Fibroblast of gingiva (primary cell): ENCODE measurements at regions not wholly inside any gene's neighbourhood (a gene's known extent, or its start where the extent isn't known, plus 50 kb on each side); places are given as distances from the start of the nearest gene placed in this dataset.
A peak's percentile ranks its signal among the peaks of the same experiment; 100 is the strongest.
"Not testable (repeated sequence)": the region's sequence is repeated elsewhere in the genome, so short reads cannot be mapped to it uniquely, and the experiment has no call there.

Experiments used
- DNase-seq: peaks from one replicate; pipeline ENCODE4 v3.0.0-alpha.2; 2011; ENCODE audit warnings: low read depth

- DNase-seq, result no peak
Measured at GRCh38 chr4:72938516-72938915, 131.0 kb downstream of the COX18 start.

DNA sequence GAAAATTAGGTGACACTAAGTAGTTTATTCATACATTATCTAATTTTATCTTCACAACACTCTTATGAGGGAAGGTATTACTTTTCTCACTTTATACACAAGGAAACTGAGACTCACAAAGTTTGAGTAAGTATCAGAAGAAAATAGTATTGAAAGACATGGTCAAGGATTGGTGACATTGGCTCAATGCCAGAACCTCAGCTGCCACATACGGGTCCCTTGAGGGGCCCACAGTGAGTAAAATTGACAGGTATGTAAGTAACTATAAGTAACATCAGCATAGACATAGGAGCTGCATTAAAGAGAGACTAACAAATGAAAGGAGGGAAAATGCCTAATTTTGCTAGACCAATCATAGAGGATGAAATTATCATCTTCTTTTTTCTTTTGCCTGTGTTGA, 134.1 kb downstream of the COX18 start:
- DNase-seq, result no peak

DNA sequence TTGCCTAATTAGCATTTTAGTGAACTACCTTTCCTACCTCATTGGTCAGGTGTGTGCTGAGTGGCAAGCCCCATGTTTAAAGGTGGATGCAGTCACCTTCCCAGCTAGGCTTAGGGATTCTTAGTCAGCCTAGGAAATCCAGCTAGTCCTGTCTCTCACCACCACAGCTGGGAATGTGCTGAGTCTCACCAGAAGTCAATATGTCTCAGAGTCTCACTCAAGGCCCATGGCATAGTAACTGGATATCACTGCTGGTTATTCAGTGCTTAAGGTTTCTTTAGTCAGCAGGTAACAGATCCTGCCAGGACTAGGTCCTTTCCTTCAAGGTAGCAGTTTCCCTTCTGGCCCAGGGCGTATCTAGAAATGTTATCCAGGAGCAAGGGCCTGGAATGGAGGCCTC, 136.5 kb downstream of the COX18 start:
- no peak for DNase-seq

DNA sequence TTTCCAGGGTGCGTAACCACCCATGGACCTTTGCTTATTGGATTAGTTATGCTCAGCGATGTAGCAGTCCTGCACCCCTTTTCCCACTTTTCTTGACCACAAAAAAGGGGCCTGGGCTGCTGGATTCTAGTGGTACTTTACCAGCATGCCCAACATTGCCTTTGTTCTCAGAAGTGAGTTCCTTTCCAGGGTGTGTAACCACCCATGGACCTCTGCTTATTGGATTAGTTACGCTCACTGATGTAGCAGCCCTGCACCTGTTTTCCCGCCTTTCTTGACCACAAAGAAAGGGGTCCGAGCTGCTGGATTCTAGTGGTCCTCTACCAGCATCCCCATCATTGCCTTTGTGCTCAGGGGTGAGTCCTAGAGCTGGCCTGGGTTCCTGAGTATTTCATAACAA, 138.2 kb downstream of the COX18 start:
- DNase-seq, result no peak

- DNase-seq, result not testable (repeated sequence)
Measured at GRCh38 chr4:72929596-72930274, 139.8 kb downstream of the COX18 start.

DNA sequence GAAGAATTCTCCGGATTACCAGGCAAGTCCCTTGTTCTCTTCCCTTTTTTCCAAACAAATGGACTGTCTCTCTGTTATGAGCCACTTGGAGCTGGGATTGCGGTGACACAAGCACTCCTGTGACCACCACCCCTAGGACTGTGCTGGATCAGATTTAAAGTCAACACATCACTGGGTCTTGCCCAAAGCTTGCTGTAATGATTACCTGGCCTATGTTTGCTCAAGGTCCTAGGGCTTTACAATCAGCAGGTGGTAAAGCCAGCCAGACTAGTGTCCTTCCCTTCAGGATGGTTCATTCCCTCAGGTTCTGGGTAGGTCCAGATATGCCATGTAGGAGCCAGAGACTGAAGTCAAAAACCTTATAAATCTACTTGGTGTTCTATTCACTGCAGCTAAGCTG, 144.7 kb downstream of the COX18 start:
- no peak for DNase-seq

DNA sequence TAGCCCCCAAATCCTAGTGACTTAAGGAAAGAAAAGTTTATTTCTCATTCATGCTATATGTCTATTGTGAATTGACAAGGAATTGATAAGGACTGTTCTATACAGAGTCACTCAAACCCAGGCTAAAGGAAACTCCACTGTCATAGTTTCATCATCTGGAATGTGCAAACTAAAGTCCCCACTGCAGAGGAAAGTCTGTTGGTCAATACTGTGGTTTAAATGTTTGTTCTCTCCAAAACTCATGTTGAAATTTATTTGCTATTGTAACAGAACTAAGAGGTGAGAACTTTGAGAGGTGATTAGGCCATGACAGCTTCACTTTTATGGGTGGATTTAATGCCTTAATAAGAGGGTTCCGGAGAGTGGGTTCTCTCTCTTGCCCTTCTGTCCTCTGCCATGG, 149.6 kb downstream of the COX18 start:
- DNase-seq, result no peak

DNA sequence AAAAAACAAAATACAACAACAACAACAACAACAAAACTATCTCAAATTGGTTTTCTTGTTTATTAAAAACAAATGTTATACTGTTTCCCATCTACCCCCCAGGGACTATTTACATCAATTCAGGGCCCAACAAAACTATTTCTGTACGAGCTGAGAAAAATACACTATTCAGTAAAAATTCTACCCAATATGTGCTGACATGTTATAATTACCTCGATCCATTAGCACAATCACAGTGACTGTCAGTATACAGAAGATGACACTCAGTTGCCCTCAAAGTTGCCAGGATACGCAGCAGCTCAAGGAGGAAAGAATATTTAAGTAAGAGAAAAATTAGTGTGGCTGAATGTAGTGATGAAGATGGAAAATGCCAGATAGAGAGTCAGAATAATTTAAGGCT, 150.1 kb downstream of the COX18 start:
- no peak for DNase-seq

- DNase-seq, result no peak
Measured at GRCh38 chr4:72918362-72918761, 151.2 kb downstream of the COX18 start.

DNA sequence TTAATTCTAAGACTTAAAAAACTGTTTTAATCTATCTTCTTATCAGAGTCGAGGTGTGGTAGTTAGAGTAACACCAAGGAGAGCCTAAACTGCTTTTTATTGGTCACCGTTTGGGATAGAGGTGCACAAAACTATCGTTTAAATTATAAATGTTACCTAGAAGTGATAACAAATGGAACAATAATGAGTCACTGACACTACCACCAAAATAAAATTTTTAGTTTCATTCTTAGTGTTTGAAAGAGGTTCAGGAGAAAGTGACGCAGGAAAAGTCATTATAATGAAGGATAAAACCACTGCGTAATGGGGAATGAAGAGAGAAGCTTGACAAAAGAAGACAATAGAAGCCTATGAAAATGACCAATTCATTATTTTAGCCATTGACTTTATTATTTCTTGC, 158.2 kb downstream of the COX18 start:
- DNase-seq, result no peak

DNA sequence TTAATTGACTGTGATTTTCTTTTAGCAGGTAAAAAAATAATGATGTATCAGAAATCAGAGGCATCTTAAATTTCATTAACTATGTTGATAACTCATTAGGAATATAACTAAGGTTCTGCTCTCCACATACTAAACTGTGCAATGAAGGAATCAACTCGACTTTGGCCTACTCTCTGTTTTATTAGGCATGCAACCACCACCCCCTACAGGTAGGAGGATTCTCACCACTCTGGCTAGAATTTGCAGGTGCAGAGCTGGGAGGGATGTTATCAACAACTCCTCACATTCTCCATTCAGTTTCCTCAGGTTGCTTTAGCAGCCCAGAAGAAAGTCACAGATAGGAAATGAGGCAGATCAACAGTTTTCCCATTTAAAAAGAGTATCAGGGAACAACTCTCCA, 160.1 kb downstream of the COX18 start:
- DNase-seq, result no peak

DNA sequence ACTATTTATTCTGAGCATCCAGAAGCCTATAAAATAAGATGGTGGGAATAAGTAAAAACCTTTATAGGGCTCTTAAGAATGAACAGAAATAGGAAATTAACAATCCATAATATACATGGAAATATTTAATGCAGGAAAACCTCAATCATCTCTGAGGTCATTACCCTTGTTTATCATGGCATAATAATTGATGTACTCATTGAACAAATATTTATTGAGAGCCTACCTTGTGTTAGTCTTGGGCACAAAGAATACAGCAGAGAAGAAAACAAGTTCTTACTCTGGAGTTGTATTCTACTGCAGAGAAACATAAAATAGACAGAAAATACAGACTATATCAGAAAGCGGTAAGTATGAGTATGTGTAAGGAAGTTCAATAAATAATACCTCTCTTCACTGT, 167.2 kb downstream of the COX18 start:
- no peak for DNase-seq

DNA sequence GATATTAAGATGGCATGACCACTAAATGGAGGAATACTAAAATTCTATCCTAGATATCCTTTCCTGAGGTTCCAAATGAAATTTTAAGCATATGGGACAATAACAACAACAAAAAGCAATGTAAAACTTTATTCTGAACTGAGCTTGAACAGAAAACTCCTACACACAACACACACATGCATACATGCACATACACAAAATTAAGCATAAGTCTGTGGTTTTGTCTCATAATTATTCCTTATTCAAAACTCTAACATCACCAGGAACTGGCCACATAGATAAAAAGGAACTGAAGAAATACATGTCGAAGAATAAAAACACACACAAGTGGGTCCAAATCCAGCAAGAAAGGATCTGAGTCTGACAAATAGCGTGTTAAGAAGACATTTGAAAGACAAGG, 168.0 kb downstream of the COX18 start:
- DNase-seq, result no peak

DNA sequence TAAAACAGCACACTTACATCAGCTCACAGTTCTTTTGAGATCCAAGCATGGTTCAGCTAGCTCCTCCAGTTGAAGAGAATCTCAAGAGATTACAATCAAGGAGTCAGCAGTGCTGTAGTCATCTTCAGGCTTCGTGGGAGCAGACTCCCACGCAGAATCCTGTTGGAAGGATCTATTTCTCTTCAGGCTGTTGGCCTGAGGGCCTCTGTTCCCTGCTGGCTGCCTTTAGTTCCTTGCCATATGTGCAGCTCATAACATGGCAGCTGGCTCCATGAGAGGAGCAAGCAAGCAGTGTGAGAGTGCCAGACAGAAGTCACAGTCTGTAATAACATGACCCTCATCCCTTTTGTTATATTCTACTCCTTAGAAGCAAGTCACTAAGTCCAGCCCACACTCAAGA, 168.6 kb downstream of the COX18 start:
- no peak for DNase-seq

DNA sequence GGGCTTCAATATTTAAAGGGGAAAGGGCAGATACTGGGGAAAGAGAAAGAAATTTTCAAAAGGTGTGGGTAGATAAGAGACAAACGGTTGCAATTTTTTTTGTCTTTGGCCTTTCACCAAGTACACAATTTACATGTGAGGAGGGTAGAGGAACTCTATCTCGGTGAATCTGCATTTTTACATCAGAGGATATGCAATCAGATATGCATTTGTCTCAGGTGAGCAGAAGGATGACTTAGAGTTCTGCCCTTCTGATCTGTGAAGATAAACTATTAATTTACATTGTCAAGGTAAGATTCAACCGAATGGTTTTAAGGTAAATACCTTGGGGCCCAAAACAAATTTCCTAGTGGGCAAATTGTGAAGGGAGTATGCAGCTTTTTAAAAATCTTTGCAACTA, 169.9 kb downstream of the COX18 start:
- DNase-seq, result no peak

DNA sequence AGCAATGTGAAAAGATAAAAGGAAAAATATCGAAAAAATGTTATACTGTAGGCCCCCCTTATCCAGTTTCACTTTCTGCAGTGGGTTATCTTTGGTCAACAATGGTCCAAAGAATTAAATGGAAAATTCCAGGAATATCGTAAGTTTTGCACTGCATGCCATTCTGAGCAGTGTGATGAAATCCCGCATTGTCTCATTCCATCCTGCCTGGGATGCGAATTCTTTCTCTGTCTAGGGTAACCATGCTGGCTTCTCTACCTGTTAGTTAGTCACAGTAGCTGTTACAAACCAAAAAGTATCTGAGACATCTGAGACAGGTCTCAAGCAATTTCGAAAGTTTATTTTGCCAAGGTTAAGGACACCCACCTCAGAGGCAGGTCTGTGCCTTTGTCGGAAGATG, 170.3 kb downstream of the COX18 start:
- DNase-seq, result no peak

GRCh38 chr4:72896515-72896914, 173.0 kb downstream of the COX18 start:
- peak; percentile 62 for DNase-seq

GRCh38 chr4:72895408-72895807, 174.1 kb downstream of the COX18 start:
- no peak for DNase-seq

GRCh38 chr4:72893354-72894066, 176.0 kb downstream of the COX18 start:
- DNase-seq, result no peak

DNA sequence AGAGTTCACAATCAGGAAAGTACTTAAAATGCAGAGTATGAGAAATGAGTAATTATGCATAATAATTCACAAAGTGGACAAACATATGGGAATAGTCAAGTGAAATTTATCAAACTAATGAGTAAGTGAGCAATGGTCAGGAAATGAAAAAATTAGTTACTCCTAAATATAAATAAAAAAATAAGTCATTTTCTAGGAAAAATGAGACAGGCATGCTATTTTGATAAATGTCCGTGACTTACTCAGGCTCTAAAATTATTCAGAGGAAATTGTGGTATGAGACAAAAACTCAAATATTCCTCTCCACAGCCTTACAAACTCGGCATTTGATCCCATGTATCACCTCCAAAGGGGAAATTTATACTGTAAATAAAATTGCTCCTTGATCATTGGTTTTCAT, 181.2 kb downstream of the COX18 start:
- DNase-seq, result no peak

- DNase-seq, result no peak
Measured at GRCh38 chr4:72887152-72887551, 182.4 kb downstream of the COX18 start.

DNA sequence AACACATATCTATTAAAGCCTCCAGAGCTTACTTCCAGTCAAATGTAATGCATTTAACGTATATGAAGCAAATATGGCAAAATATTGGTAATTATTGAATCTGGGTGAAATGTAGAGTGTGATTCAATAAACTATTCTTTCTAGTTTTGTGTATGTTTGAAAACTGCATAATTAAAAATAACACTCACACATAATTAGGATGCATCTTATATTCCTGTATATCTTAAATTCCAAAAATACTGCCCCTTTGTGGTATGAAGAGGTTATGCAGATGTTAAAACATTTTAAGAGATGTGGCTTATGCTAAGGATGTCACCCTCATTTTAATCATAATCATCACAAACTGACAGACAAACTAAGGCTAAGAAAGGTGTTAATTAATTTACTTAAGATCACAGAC, 182.9 kb downstream of the COX18 start:
- no peak for DNase-seq

DNA sequence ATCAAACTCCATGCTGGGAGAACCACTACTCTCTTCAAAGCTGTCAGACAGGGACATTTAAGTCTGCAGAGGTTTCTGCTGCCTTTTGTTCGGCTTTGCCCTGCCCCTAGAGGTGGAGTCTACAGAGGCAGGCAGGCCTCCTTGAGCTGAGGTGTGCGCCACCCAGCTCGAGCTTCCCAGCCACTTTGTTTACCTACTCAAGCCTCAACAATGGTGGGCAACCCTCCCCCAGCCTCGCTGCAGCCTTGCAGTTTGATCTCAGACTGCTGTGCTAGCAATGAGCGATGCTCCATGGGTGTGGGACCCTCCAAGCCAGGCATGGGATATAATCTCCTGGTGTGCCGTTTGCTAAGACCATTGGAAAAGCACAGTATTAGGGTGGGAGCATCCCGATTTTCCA, 185.3 kb downstream of the COX18 start:
- not testable (repeated sequence) for DNase-seq

- no peak for DNase-seq
Measured at GRCh38 chr4:72876946-72877345, 192.6 kb downstream of the COX18 start.
